GM19043 (cell line): ENCODE measurements at regions not wholly inside any gene's neighbourhood (a gene's known extent, or its start where the extent isn't known, plus 50 kb on each side); places are given as distances from the start of the nearest gene placed in this dataset.

Experiments
- ATAC-seq: cut with Tn5 transposase; IDR thresholded peaks from one replicate; pipeline ENCODE4 v1.9.1; 2021; ENCODE audit warnings: low read depth; ENCODE audit not compliant: unreplicated experiment

DNA sequence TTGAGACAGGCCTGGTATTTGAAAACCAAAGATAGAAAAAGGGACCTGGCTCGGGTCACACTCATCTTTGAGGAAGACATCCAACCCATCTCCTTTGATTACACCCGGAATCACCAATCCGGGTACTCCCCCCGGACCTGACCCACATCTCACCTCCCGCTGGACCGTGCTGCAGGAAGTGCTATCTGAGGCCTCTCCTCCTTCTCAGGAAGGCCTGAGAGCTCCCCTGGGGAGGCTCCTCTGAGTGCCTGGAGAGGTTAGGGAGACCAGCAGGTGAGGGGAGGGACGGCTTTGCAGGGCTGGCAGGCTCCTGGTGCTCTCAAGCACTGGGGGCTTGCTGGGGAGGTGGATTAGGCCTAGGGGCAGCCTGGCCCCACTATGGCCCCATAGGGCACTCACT is 170.9 kb downstream of the ACKR3 start:
- no peak for ATAC-seq

GRCh38 chr2:236743039-236743920 is 173.7 kb downstream of the ACKR3 start:
- no peak for ATAC-seq

- no peak for ATAC-seq
Measured at GRCh38 chr2:236743921-236744280, 174.3 kb downstream of the ACKR3 start.

GRCh38 chr2:236744281-236744705 is 174.7 kb downstream of the ACKR3 start:
- no peak for ATAC-seq

DNA sequence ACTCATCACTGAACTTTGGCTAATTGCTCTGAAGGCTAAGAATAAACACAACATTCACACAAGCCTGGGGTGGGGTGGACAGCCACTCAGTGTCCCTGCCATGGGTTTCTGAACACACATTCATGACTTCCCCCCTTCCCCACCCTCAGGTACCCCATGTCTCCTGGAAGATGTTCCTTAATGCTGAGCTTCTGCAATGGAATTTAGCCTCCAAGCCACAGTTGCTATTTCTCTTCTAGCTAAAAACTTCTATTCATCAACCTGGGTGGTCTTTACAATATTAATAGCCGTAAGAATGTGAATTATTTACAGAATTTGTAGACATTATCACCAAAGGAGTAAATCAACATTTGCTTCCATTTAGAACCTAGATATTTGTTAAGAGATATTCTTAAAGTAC is 175.1 kb downstream of the ACKR3 start:
- no peak for ATAC-seq

GRCh38 chr2:236745420-236746210 is 176.0 kb downstream of the ACKR3 start:
- ATAC-seq: no peak

- no peak for ATAC-seq
Measured at GRCh38 chr2:236746833-236747232, 177.2 kb downstream of the ACKR3 start.

DNA sequence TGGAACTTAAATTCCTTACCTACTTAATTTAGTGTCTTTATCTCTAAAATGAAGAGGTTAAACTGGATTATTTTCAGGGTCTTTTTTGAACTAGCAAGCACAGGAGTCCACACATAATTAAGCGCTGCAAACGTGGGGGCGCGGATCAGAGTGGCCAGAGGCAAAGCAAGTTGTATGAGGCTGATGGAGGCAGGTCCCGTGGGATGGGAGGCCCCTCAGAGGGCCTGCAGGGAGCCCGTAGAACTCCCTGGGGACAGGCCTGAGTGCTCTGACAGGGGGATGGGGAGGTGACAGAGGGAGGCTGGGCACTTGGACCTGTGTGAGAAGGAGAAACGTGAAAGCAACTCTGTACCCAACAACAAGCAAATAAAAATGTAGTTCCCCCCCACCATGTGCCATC is 177.8 kb downstream of the ACKR3 start:
- no peak for ATAC-seq

GRCh38 chr2:236747925-236748324 is 178.3 kb downstream of the ACKR3 start:
- ATAC-seq: no peak

GRCh38 chr2:236748385-236748784 is 178.8 kb downstream of the ACKR3 start:
- no peak for ATAC-seq

- ATAC-seq: no peak
Measured at GRCh38 chr2:236748801-236749200, 179.2 kb downstream of the ACKR3 start.

DNA sequence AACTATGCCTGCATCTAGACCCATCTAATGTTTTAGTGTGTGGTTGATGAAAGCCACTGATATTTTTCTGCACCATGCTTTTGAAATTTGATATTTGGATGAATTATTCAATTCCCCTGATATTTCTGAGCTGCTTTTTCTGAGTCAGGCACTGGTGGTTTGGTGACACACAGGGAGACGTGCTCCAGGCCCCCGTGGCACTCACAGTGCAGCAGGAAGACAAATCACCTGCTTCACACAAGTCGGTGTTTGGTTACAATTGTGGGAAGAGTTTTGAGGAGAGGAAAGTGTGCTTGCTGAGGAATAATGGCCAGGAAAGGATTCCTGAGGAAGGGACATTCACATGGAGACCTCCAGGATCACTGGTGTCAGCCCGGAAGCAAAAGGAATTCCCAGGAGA is 179.7 kb downstream of the ACKR3 start:
- no peak for ATAC-seq

DNA sequence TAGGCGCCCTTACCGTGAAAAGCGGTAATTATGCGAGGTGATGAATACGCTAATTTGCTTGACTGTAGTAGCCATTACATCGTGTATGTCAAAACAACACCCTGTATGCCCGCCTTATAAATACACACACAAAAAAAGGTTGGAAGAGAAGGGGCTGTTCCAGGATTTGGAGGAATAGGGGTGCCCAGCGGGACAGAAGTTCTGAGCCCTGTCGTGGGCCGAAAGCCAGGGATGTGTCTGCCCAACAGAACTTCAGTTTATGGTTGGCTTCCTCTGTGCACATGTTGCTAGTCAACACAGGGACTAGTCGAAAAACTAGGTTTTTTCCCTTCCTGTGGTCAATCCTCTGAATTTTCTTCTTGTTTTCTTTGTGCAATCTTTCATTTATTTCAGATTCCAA is 182.5 kb downstream of the ACKR3 start:
- ATAC-seq: no peak

DNA sequence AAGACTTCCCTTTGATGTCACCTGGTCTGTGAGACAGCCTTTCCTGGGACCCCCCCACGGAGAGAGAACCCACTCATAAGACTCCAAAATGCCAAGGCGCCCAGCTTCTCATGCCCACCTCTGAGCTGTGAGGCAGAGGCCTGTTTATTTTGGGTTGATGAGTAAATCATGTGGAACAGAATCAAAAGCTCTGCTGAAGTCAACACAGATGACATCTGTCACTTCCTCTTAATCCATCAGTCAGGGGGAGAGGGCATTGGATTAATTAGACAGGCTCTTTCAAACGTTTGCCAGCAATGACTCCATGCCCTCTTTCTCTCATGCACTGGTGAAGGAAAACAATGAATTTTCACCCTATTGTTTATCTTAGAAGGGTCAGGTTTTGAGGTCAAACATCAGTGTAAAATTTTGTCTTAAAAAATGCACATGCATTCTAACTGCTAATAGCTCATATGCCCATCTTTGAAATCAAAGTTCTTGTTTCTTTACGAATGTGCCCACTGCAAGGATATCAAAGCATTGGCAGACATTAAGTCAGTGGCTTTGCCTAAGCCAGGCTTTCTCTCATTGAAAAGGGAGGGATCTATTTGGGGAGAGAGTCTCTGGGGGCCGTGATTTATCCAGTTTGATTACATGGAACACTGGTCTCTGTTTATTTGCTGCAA is 184.1 kb downstream of the ACKR3 start:
- no peak for ATAC-seq

GRCh38 chr2:236754271-236754944 is 184.8 kb downstream of the ACKR3 start:
- no peak for ATAC-seq

DNA sequence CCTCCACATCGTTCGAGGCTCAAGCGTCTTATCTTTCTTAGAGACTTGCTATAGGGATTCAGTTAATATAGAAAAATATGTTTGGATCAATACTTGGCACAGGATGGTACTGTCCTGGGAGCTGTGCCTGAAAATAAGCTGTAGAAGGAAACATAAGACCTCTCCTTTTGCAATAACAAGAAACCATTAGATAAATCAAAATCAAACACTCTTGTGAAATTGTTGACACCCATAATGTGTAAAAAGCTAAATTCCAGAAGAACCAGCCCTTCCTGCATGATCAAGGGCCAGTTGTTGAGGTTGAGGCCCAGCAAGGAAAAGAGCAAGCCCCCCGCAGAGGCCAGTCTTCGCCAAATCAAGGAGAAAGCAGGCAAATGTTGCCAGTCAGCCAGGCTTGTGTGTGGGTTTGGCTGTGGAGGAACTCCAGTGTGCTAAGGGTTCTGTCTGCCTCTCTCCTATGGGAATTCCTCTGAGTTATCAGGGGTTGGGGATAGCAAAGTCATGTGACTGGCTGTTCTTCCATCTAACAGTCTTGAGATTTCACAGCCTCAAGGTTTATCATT is 185.7 kb downstream of the ACKR3 start:
- ATAC-seq: no peak

DNA sequence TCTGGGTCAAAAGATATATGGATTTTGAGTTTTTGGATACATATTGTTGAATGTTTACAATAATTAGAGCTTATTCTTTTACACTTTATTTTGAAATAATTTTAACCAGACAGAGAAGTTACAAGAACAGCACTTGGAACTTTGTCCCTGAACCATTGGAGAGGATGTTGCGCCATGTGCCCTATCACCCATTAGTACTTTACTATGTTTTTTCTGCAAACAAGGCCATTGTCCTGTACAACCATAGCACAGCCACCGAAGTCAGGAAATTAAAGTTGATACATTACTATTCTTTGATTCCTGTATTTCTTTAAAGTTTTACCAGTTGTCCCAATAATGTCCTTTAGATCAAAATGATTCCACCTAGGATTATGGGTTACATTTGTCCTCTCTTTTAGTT is 188.8 kb downstream of the ACKR3 start:
- ATAC-seq: no peak

GRCh38 chr2:236760246-236760645 is 190.6 kb downstream of the ACKR3 start:
- no peak for ATAC-seq

GRCh38 chr2:236761358-236761757 is 191.7 kb downstream of the ACKR3 start:
- no peak for ATAC-seq

GRCh38 chr2:236762628-236763027 is 193.0 kb downstream of the ACKR3 start:
- no peak for ATAC-seq
